D721Med (cell line): ENCODE measurements at regions not wholly inside any gene's neighbourhood (a gene's known extent, or its start where the extent isn't known, plus 50 kb on each side); places are given as distances from the start of the nearest gene placed in this dataset.
"Not testable (repeated sequence)": the region's sequence is repeated elsewhere in the genome, so short reads cannot be mapped to it uniquely, and the experiment has no call there.

Experiments
- DNase-seq: peaks from one replicate; pipeline ENCODE4 v3.0.0; 2011; ENCODE audit warnings: low spot score; ENCODE audit not compliant: insufficient read length
- FAIRE-seq: peaks from 2 replicates; lab custom pipeline; 2011; peaks lifted over from hg19 to GRCh38; lab: Jason Lieb, UNC
- TF ChIP-seq, protein P1 (sequence below): IDR thresholded peaks from 2 replicates; pipeline ENCODE4 v1.5.1; 2012; ENCODE audit warnings: mild to moderate bottlenecking, control low read depth; ENCODE audit not compliant: insufficient read depth; ENCODE audit errors: missing control alignments

DNA sequence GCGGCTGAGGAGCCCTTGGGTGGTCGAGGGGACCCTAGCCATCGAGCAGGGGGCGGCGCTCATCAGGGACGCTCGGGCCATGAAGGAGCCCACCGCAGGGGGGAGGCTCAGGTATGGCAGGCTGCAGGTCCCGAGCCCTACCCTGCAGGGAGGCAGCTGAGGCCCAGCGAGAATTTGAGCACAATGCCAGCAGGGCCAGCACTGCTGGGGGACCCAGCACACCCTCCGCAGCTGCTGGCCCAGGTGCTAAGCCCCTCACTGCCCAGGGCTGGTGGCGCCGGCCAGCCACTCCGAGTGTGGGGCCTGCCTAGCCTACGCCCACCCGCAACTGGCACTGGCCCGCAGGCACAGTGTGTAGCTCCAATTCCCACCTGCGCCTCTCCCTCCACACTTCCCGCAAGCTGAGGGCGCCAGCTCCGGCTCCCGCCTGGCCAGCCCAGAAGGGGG lies 325.4 kb upstream of the FRG1 start:
- TF ChIP-seq, protein P1, sequence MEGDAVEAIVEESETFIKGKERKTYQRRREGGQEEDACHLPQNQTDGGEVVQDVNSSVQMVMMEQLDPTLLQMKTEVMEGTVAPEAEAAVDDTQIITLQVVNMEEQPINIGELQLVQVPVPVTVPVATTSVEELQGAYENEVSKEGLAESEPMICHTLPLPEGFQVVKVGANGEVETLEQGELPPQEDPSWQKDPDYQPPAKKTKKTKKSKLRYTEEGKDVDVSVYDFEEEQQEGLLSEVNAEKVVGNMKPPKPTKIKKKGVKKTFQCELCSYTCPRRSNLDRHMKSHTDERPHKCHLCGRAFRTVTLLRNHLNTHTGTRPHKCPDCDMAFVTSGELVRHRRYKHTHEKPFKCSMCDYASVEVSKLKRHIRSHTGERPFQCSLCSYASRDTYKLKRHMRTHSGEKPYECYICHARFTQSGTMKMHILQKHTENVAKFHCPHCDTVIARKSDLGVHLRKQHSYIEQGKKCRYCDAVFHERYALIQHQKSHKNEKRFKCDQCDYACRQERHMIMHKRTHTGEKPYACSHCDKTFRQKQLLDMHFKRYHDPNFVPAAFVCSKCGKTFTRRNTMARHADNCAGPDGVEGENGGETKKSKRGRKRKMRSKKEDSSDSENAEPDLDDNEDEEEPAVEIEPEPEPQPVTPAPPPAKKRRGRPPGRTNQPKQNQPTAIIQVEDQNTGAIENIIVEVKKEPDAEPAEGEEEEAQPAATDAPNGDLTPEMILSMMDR: no peak
- no peak for FAIRE-seq
- no peak for DNase-seq

DNA sequence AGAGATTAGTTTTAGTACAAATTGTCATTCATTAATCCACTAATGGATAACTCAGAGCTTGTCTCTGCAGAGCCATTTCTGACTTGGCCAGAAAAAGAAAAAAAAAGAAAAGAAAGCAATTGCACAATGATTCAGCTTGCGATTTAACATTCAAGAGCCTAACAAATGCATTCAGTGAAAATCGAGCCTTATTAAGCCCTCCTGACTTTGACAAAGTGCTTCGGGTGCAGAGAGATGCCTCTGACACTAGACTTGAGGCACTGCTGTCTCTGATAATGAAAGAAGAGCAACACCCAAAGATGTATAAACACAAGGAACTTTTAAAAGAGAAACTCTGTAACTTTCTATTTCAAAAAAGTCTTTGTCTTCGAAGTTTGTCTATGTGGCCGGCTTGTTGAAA lies 322.9 kb upstream of the FRG1 start:
- DNase-seq, FAIRE-seq: not testable (repeated sequence)

DNA sequence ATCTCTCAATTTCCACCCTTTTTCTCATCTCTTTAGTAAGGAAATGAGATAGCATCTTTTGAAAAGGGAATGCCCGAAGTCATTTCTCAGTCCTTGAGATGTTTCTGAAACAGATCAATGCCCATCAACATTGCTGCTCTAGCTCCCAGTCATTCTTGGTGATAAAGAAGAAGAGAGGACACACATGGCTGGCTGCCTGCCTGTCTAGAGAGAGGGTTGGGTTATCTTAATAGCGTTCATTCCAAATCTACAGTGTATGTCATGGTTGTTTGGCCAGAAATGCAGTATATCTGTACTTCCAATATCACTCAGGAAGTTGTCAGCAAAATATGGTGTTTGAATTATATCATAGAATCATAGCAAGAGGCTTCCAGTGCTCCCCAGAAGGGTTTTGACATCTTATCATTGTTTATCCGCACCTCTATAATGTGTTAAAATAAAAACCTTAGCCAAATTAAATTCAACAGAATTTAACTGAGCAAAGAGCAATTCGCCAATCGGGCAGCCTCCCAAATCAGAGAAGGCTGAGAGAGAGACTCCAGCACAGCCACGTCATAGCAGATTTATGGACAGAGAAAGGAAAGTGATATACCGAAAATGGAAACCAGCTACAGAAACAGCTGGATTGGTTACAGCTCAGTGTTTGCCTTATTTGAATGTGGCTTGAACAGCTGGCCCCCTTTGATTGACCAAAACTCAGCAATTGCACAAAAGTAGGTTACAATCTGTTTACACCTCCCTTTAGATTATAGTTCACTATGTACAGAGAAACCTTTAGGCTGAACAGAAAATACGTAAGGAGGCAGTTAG lies 321.0 kb upstream of the FRG1 start:
- not testable (repeated sequence) for DNase-seq, FAIRE-seq

DNA sequence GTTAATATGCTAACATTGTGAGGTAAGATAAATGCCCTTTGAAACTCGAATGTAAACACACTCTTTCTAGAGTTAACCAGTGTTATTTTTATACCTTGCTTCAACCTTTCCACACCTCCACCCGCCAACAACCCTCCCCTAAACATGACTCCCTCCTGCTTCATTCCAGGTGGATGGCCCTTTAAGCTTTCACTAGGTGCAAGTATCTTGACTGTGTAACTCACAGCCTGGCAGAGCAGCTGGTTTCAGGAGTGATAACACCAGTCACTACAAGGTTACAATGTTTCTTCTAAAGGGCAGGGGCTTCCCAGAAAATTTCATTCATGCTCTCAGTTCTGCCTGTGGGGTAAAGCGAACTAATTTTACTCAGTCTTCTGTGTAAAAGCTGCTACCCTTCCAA lies 318.1 kb upstream of the FRG1 start:
- FAIRE-seq, DNase-seq: not testable (repeated sequence)

DNA sequence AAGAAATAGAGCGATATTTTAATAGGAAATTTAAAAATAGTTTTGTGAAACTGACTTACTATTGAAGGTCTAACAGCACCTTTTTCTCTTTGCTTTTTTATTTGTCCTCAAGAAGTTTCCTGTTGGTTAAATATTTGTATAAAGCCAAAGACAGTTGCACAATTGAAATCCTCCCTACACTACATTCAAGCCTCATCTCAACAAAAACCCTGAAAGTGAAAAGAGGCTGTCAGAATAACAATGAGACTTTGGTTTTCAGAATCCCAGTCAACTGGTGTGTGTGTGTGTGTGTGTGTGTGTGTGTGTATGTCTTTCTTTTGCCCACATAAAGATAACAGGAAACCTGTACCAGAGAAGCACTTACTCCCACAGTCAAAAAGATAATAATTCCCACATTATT lies 313.6 kb upstream of the FRG1 start:
- DNase-seq, FAIRE-seq: not testable (repeated sequence)

DNA sequence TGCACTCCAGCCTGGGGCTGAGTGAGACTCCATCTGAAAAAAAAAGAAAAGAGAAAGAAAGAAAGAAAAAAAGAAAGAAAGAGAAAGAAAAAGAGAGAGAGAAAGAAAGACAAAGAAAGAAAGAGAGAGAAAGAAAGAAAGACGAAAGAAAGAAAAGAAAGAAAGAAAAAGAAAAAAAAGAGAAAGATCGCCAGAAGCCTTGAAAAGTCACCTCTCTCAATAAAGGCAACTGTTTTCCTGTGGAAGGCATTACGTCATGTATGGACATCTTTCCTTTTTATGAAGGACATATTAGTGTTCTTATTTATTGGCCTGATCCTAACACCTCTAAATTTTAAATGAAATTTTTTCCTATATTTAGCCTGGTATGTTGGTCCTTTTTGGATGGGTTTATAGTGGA lies 310.9 kb upstream of the FRG1 start:
- FAIRE-seq, DNase-seq: not testable (repeated sequence)

DNA sequence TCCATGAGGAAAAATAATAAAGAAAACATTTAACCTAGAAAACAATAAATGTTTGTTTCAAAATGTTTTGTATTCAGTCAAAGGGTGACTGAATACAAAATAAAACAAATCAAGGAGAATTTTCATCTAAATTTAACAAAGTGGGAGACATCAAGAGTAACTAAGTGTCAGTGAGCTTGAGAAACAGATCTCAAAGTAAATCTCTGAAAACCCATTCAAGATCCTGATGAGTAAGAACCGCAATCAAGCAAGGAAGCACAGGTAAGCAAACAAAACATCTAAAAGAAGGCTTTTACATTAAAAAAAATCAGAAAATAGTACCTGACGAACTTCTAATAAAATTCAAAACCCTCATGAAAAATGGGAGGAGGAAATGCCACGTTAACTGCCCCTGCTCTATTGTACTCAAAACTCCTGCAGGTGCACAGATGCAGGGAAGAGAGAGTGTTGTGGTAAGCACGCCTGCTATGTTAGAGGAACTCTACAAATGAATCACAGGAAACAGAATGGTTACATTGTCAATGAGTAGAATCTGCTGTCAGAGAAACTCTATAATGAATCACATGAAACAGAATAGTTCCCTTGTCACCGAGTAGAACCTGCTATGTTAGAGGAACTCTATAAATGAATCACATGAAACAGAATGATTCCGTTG lies 309.6 kb upstream of the FRG1 start:
- FAIRE-seq, DNase-seq: not testable (repeated sequence)

DNA sequence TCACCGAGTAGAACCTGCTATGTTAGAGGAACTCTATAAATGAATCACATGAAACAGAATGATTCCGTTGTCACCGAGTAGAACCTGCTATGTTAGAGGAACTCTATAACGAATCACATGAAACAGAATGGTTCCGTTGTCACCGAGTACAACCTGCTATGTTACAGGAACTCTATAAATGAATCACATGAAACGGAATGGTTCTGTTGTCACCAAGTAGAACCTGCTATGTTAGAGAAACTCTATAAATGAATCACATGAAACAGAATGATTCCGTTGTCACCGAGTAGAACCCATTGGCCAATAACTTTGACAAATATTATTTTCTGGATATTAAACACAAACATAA lies 309.1 kb upstream of the FRG1 start:
- not testable (repeated sequence) for DNase-seq, FAIRE-seq

DNA sequence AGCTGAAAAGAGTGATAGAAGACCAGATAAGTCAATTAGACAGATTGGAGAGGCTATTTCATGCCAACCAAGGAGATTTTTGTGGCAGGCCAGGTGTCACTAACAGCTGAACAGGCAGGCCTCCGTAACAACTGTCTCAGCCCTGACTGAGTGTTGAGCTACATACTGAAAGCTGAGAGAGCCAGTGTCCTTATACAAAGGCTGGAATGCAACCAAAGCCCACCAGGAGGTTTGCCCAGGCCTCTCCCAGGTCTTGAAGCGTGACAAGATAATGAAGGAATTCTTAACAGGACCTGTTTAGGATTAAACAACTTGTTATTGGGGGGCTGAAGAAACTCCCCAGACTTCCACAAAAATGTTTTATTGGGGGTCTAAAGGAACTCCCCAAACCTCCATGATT lies 290.2 kb upstream of the FRG1 start:
- DNase-seq, FAIRE-seq: not testable (repeated sequence)

DNA sequence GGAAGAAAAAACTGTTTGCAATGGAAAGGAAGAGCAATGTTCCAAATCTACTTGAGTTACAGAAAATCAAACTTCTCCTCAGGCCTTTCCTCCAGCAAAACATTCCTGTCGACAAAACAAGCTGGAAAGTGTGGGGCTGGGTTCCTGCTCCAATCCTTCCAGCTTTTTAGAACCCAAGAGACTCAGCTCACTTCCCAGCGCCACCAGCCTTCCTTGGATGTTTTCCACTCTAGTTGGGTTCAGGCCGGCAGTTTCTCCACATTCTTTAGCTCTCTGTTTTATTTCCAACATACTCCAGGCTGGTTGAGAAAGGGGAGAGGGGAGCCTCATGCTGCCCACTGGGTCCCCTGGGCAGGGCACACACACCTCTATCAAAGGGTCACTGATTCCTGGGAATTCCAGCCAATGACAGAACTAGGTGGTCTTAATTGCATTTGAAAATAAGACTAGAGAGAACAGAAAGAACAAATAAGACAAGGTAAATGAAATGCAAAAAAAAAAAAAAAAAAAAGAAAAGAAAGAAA lies 287.5 kb upstream of the FRG1 start:
- DNase-seq, FAIRE-seq: not testable (repeated sequence)

DNA sequence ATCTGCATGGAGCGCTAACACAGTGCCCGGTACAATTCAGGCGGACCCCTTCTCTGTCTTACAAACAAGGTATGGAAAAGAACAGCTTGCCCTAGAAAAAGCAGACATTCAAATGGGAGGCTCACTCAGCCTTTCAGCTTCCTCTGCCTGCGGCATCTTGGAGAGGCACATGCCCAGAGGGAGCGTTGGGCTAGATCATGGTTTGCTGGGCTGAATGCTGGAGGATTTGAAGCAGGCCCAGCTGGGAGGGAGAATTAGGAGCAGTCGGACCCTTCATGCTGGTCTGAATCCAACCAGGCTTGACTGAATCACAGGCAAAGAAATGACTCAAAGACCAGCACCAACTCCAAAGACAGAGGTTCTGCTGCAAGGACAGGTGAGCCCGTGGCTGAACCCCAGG lies 286.7 kb upstream of the FRG1 start:
- FAIRE-seq: not testable (repeated sequence)

DNA sequence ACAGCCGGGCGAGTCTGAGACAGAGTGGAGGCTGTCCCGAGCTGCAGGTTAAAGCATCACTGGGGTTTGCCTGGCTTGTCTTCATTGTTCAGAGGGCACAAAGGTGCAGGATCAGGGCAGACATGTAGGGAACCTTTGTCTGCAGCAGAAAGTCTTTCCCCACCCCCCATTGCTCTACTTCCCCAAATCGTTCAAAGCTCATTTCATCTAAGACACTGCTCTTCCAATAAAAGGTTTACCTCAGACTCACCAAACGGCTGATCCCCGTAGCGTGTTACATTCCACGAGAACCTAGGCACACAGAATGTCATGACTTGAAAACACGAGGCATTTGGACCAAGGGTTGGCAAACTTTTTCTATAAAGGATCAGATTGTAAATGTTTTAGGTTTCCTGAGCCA lies 286.3 kb upstream of the FRG1 start:
- FAIRE-seq, DNase-seq: not testable (repeated sequence)

More for the DNA sequence above, 286.7 kb upstream of the FRG1 start:
- DNase-seq: not testable (repeated sequence)

DNA sequence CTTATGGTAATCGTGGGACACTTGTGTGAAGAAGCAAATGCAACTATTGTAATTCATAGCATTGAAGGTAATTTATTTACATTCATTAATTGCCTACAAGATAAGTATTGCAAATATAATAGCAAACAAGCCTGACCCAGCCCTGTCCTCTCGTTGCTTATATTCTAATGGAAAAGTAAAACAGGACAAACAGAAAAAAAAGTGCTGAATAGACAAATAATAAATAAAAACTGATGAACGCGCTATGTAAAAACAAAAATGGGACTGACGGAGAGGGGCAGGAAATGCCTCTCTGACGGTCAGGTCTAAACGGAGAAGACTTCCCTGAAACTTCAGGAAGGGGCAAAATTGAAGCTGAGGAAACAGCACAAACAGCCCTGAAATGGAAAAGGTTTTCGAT lies 284.9 kb upstream of the FRG1 start:
- not testable (repeated sequence) for DNase-seq, FAIRE-seq

DNA sequence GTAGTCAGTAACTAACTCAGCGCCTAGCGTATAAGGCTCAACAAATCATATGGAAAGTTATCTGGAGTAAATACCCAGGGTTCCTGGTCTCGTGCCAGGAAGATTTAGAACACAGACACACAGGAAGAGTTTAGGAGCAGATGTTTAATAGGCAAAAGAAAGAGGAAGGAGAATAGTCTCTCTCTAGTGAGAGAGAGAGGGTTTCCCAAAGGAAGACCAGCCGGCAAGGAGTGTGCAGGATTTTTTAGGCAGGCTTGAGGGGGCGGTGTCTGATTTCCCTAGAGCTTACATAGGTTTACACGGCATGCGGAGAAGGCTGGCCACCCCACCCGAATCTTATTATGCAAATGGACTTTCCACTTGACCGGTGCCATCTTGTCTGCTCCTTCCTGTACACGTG lies 284.0 kb upstream of the FRG1 start:
- TF ChIP-seq, protein P1: no peak
- DNase-seq (no peak), FAIRE-seq (no peak)

DNA sequence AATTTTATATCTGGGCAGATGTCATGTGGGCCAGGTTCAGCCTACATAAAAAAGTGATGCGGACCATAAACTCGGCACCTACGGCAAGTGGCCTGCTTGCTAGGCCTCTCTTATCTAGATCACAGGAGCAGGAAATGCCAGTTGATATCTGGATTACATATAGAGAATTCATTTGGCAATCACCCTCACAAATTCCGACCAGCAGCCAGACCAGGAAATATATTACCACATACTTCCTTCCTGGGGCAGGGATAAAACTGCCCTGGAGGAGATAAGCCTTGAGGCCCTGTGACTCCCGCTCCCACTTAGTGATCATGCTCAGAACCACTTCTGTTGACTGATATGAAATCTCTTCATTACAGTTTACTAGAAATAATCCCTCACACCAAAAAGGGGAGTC lies 282.4 kb upstream of the FRG1 start:
- not testable (repeated sequence) for FAIRE-seq, DNase-seq

DNA sequence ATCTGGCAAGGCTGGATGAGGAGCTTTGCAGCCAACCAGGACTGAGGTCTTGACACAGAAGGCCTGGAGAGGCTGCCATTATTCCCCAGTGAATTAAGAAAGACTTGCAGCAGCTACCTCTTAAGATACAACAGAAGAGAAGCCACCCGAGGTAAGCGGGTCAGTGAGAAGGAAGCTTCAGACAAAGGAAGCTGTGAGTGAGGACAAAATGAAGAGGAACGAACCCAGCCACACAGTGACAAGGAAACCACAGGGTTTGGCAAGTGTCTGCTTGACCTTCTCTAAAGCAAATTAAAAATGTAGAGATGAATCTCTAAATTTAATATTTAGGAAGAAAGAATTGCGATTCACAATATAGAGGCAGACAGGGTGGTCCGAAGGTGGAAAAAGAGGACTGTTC lies 281.8 kb upstream of the FRG1 start:
- DNase-seq, FAIRE-seq: not testable (repeated sequence)
